Keratinocyte (primary cell): ENCODE measurements at regions not wholly inside any gene's neighbourhood (a gene's known extent, or its start where the extent isn't known, plus 50 kb on each side); places are given as distances from the start of the nearest gene placed in this dataset.

Source experiments
- DNase-seq: peaks from one replicate; pipeline ENCODE4 v3.0.0-alpha.2; 2011; ENCODE audit warnings: low read depth, missing footprints, low spot score
- FAIRE-seq: peaks from 2 replicates; lab custom pipeline; 2011; peaks lifted over from hg19 to GRCh38; lab: Jason Lieb, UNC
- H2AFZ ChIP-seq: 2 replicates; pipeline ENCODE4 v1.6.0; 2012; ENCODE audit warnings: low read length, control low read depth, inconsistent platforms; ENCODE audit not compliant: control insufficient read depth
- H3K27ac ChIP-seq: 2 replicates; pipeline ENCODE4 v1.5.1; 2011; ENCODE audit warnings: low read length; ENCODE audit not compliant: control insufficient read depth, insufficient read depth
- H3K27me3 ChIP-seq: 3 replicates; pipeline ENCODE4 v1.6.0; 2011; ENCODE audit warnings: low read length; ENCODE audit not compliant: control insufficient read depth, insufficient read depth; ENCODE audit errors: extremely low read depth
- H3K36me3 ChIP-seq, 2 experiments: 2 replicates in 1 of 2; 3 replicates in 1 of 2; pipeline ENCODE4 v1.5.1; 2011; ENCODE audit warnings: low read length in 2 of 2, mild to moderate bottlenecking in 1 of 2; ENCODE audit not compliant: control insufficient read depth in 2 of 2, insufficient read depth in 2 of 2; ENCODE audit errors: extremely low read depth in 1 of 2
- H3K4me1 ChIP-seq: 3 replicates; pipeline ENCODE4 v1.5.1; 2011; ENCODE audit warnings: low read length; ENCODE audit not compliant: control insufficient read depth, insufficient read depth; ENCODE audit errors: extremely low read depth
- H3K4me2 ChIP-seq: 3 replicates; pipeline ENCODE4 v1.6.0; 2011; ENCODE audit warnings: low read depth, low read length; ENCODE audit not compliant: control insufficient read depth, insufficient read depth; ENCODE audit errors: extremely low read depth
- H3K4me3 ChIP-seq, 3 experiments: fragments of 200-600 bp in 1 of 3; sonication (generic) in 1 of 3; 2 replicates in 2 of 3; 3 replicates in 1 of 3; pipeline ENCODE4 v1.5.1; 2011 to 2016; ENCODE audit warnings: low read length in 3 of 3, mild to moderate bottlenecking in 3 of 3, control low read depth in 2 of 3, inconsistent platforms in 1 of 3, low read depth in 1 of 3, mixed read lengths in 1 of 3, mixed run types in 1 of 3, moderate library complexity in 1 of 3; ENCODE audit not compliant: control insufficient read depth in 2 of 3, insufficient read depth in 2 of 3; ENCODE audit errors: extremely low read depth in 1 of 3
- H3K79me2 ChIP-seq: 2 replicates; pipeline ENCODE4 v1.6.0; 2012; ENCODE audit warnings: low read length; ENCODE audit not compliant: control insufficient read depth, insufficient read depth
- H3K9ac ChIP-seq: 3 replicates; pipeline ENCODE4 v1.6.0; 2011; ENCODE audit warnings: low read length; ENCODE audit not compliant: control insufficient read depth, insufficient read depth; ENCODE audit errors: extremely low read depth
- H3K9me1 ChIP-seq: 3 replicates; pipeline ENCODE4 v1.6.0; 2011; ENCODE audit warnings: low read length; ENCODE audit not compliant: control insufficient read depth, insufficient read depth; ENCODE audit errors: extremely low read depth
- H3K9me3 ChIP-seq: 2 replicates; pipeline ENCODE4 v1.5.1; 2012; ENCODE audit warnings: low read depth, low read length; ENCODE audit not compliant: control insufficient read depth
- H4K20me1 ChIP-seq: 3 replicates; pipeline ENCODE4 v1.6.0; 2011; ENCODE audit warnings: low read length; ENCODE audit not compliant: control insufficient read depth, insufficient read depth; ENCODE audit errors: extremely low read depth
- EZH2 ChIP-seq: IDR thresholded peaks from one replicate; pipeline ENCODE4 v1.6.1; 2012; ENCODE audit warnings: inconsistent platforms, mild to moderate bottlenecking, low read length, moderate library complexity
- dilution Hi-C: fragments of 300-500 bp; cut with MboI; formaldehyde crosslinking; loops from one replicate; pipeline ENCODE4 v1.7.0; 2020; ENCODE audit warnings: low sequenced_read_pairs; ENCODE audit not compliant: extremely low pct_ligation_motif_present
- TF ChIP-seq, protein P1 (sequence below), 3 experiments: IDR thresholded peaks in 1 of 3; conservative IDR thresholded peaks in 1 of 3; optimal IDR thresholded peaks in 1 of 3; 2 replicates in 2 of 3; 3 replicates in 1 of 3; pipeline versions ENCODE3 to v1.5.1; 2011; ENCODE audit warnings: low read length in 3 of 3, mild to moderate bottlenecking in 3 of 3, moderate library complexity in 2 of 3, control low read depth in 1 of 3, inconsistent platforms in 1 of 3; ENCODE audit not compliant: insufficient read depth in 2 of 3; ENCODE audit errors: extremely low read depth in 1 of 3

GRCh38 chr7:54336800-54337199 lies 205.4 kb upstream of the VSTM2A start:
- TF ChIP-seq, protein P1, sequence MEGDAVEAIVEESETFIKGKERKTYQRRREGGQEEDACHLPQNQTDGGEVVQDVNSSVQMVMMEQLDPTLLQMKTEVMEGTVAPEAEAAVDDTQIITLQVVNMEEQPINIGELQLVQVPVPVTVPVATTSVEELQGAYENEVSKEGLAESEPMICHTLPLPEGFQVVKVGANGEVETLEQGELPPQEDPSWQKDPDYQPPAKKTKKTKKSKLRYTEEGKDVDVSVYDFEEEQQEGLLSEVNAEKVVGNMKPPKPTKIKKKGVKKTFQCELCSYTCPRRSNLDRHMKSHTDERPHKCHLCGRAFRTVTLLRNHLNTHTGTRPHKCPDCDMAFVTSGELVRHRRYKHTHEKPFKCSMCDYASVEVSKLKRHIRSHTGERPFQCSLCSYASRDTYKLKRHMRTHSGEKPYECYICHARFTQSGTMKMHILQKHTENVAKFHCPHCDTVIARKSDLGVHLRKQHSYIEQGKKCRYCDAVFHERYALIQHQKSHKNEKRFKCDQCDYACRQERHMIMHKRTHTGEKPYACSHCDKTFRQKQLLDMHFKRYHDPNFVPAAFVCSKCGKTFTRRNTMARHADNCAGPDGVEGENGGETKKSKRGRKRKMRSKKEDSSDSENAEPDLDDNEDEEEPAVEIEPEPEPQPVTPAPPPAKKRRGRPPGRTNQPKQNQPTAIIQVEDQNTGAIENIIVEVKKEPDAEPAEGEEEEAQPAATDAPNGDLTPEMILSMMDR (optimal IDR thresholded peaks at IDR 0.05 in 1 of 3, IDR thresholded peaks at IDR 0.05 in 1 of 3, conservative IDR thresholded peaks at IDR 0.05 in 1 of 3; ENCODE audit: extremely low read depth in 1 of 3, insufficient read depth in 2 of 3, low read length in 3 of 3): no peak
- TF ChIP-seq EZH2: no peak
- no peak overlapping the region for H2AFZ ChIP-seq
- H4K20me1 ChIP-seq: no peaks in the 10 kb centered on the region
- dilution Hi-C loops: no loop called here
- DNase-seq: no peak
- H3K36me3 ChIP-seq: no peaks in the 10 kb centered on the region
- H3K27ac ChIP-seq: no peak overlapping the region
- no peaks in the 10 kb centered on the region for H3K9me1 ChIP-seq
- H3K4me2 ChIP-seq: no peak overlapping the region
- H3K4me3 ChIP-seq: no peak overlapping the region
- H3K9me3 ChIP-seq: no peaks in the 10 kb centered on the region
- no peak overlapping the region for H3K9ac ChIP-seq
- H3K79me2 ChIP-seq: no peaks in the 10 kb centered on the region
- no peaks in the 10 kb centered on the region for H3K27me3 ChIP-seq
- no peak for FAIRE-seq
- no peaks in the 10 kb centered on the region for H3K4me1 ChIP-seq

GRCh38 chr7:54337466-54337865 lies 204.7 kb upstream of the VSTM2A start:
- TF ChIP-seq, protein P1 (optimal IDR thresholded peaks at IDR 0.05 in 1 of 3, IDR thresholded peaks at IDR 0.05 in 1 of 3, conservative IDR thresholded peaks at IDR 0.05 in 1 of 3; ENCODE audit: extremely low read depth in 1 of 3, insufficient read depth in 2 of 3, low read length in 3 of 3): no peak
- TF ChIP-seq EZH2: no peak
- DNase-seq (no peak), FAIRE-seq (no peak)
- H3K4me1 ChIP-seq: no peaks in the 10 kb centered on the region
- no peaks in the 10 kb centered on the region for H3K9me3 ChIP-seq
- no peak overlapping the region for H3K4me3 ChIP-seq
- no peaks in the 10 kb centered on the region for H3K36me3 ChIP-seq
- no peaks in the 10 kb centered on the region for H3K79me2 ChIP-seq
- no peak overlapping the region for H2AFZ ChIP-seq
- no peaks in the 10 kb centered on the region for H3K9me1 ChIP-seq
- H3K4me2 ChIP-seq: no peak overlapping the region
- no peak overlapping the region for H3K27ac ChIP-seq
- H3K9ac ChIP-seq: no peak overlapping the region
- H3K27me3 ChIP-seq: no peaks in the 10 kb centered on the region
- no peaks in the 10 kb centered on the region for H4K20me1 ChIP-seq
- dilution Hi-C loops: no loop called here
